ENCODE measurements at regions not wholly inside any gene's neighbourhood (a gene's known extent, or its start where the extent isn't known, plus 50 kb on each side); places are given as distances from the start of the nearest gene placed in this dataset.

- Histone ChIP-seq H3K4me3 (no peak overlapping the region), H3K27ac (no peak overlapping the region), H3K9me3 (no peaks in the 10 kb centered on the region), H3K4me1 (no peaks in the 10 kb centered on the region), H3K27me3 (peaks cover 7% of the 10 kb centered on the region), H3K36me3 (no peaks in the 10 kb centered on the region)
- no peak for TF ChIP-seq POLR2AphosphoS5 (IDR thresholded peaks at IDR 0.05)
- TF ChIP-seq POLR2A (IDR thresholded peaks at IDR 0.05), result no peak
- TF ChIP-seq CTCF (IDR thresholded peaks at IDR 0.05), result no peak
- TF ChIP-seq EP300 (IDR thresholded peaks at IDR 0.05), result no peak
- no peak for ATAC-seq
- WGBS, 2 donors (ENCODE audit: low coverage in 1 of 2), result 80 to 84% methylated on average over 3 to 5 of the region's 5 CpGs
Observed at GRCh38 chr19:31450696-31451095, 101.5 kb upstream of the TSHZ3 start.

- 73 to 81% methylated on average over 8 to 10 of the region's 10 CpGs for WGBS, 2 donors (ENCODE audit: low coverage in 1 of 2)
- no peak for ATAC-seq
Observed at GRCh38 chr19:31451686-31452330, 102.6 kb upstream of the TSHZ3 start.

GRCh38 chr19:31459430-31459829 lies 110.2 kb upstream of the TSHZ3 start:
- Histone ChIP-seq H3K4me1 (no peaks in the 10 kb centered on the region), H3K36me3 (no peaks in the 10 kb centered on the region), H3K9me3 (no peaks in the 10 kb centered on the region), H3K27me3 (no peaks in the 10 kb centered on the region), H3K4me3 (no peak overlapping the region), H3K27ac (no peak overlapping the region)
- ATAC-seq, result no peak
- TF ChIP-seq CTCF (IDR thresholded peaks at IDR 0.05), result no peak
- no peak for TF ChIP-seq EP300 (IDR thresholded peaks at IDR 0.05)
- no peak for TF ChIP-seq POLR2AphosphoS5 (IDR thresholded peaks at IDR 0.05)
- no peak for TF ChIP-seq POLR2A (IDR thresholded peaks at IDR 0.05)
- WGBS, 2 donors (ENCODE audit: low coverage in 1 of 2), result 92 to 93% methylated on average over 3 of the region's 3 CpGs

More at GRCh38 chr19:31451686-31452330, 102.6 kb upstream of the TSHZ3 start:
- no peaks in the 10 kb centered on the region for H3K9me3 ChIP-seq
- peaks cover 7% of the 10 kb centered on the region for H3K27me3 ChIP-seq
- no peaks in the 10 kb centered on the region for H3K4me1 ChIP-seq
- H3K4me3 ChIP-seq, result no peak overlapping the region
- no peak overlapping the region for H3K27ac ChIP-seq
- TF ChIP-seq POLR2A (IDR thresholded peaks at IDR 0.05) (no peak), EP300 (IDR thresholded peaks at IDR 0.05) (no peak), CTCF (IDR thresholded peaks at IDR 0.05) (no peak), POLR2AphosphoS5 (IDR thresholded peaks at IDR 0.05) (no peak)
- no peaks in the 10 kb centered on the region for H3K36me3 ChIP-seq

- Histone ChIP-seq H3K4me3 (no peak overlapping the region), H3K36me3 (no peaks in the 10 kb centered on the region), H3K9me3 (no peaks in the 10 kb centered on the region), H3K27ac (no peak overlapping the region), H3K4me1 (no peaks in the 10 kb centered on the region), H3K27me3 (no peaks in the 10 kb centered on the region)
- TF ChIP-seq POLR2A (IDR thresholded peaks at IDR 0.05) (no peak), CTCF (IDR thresholded peaks at IDR 0.05) (no peak), POLR2AphosphoS5 (IDR thresholded peaks at IDR 0.05) (no peak), EP300 (IDR thresholded peaks at IDR 0.05) (no peak)
- ATAC-seq, result no peak
- WGBS, 2 donors (ENCODE audit: low coverage in 1 of 2), result 93% methylated on average over 3 of the region's 3 CpGs; no CpG with 5 or more reads in 1 of the 2 donors
Observed at GRCh38 chr19:31461814-31462539, 112.7 kb upstream of the TSHZ3 start.

Measured in gastroesophageal sphincter (tissue), 4 donors.